H1 (cell line): ENCODE measurements at regions not wholly inside any gene's neighbourhood (a gene's known extent, or its start where the extent isn't known, plus 50 kb on each side); places are given as distances from the start of the nearest gene placed in this dataset.

Experiments used
- BCL11A ChIP-seq, 2 experiments: IDR thresholded peaks; one replicate each; pipeline ENCODE4 v1.6.1; 2011; ENCODE audit warnings: low read depth in 2 of 2, low read length in 2 of 2, mild to moderate bottlenecking in 2 of 2
- CEBPB ChIP-seq: IDR thresholded peaks from 2 replicates; pipeline ENCODE4 v1.6.1; 2012; ENCODE audit warnings: low read depth, low read length
- CTBP2 ChIP-seq: IDR thresholded peaks from 2 replicates; pipeline ENCODE4 v1.7.0; 2011; ENCODE audit warnings: borderline replicate concordance, mild to moderate bottlenecking, moderate library complexity, mixed read lengths, low read length; ENCODE audit not compliant: insufficient read depth, insufficient read length
- EGR1 ChIP-seq: IDR thresholded peaks from 2 replicates; pipeline ENCODE4 v1.6.1; 2011; ENCODE audit warnings: low read depth, low read length, borderline replicate concordance
- MAFK ChIP-seq: IDR thresholded peaks from 2 replicates; pipeline ENCODE4 v1.6.1; 2012; ENCODE audit warnings: low read depth, mild to moderate bottlenecking, improper control_type of control experiment, low read length
- SAP30 ChIP-seq: fragments of 300-600 bp; sonication (generic); IDR thresholded peaks from 2 replicates; pipeline ENCODE4 v1.7.1; 2012; ENCODE audit warnings: low read length, moderate library complexity, mild to moderate bottlenecking, inconsistent platforms; ENCODE audit not compliant: insufficient read depth, insufficient replicate concordance
- SIX5 ChIP-seq: IDR thresholded peaks from 2 replicates; pipeline ENCODE4 v1.6.1; 2011; ENCODE audit warnings: mild to moderate bottlenecking, low read depth, low read length
- TAF1 ChIP-seq: IDR thresholded peaks from 2 replicates; pipeline ENCODE4 v1.6.1; 2011; ENCODE audit warnings: mild to moderate bottlenecking, low read depth, low read length
- TF ChIP-seq, protein P1 (sequence below), 3 experiments: IDR thresholded peaks; 1 replicate in 2 of 3; 2 replicates in 1 of 3; pipeline versions ENCODE4 v1.5.1 to v1.6.1; 2011; ENCODE audit warnings: low read length in 3 of 3, mild to moderate bottlenecking in 3 of 3, inconsistent platforms in 2 of 3, low read depth in 1 of 3, moderate library complexity in 1 of 3; ENCODE audit not compliant: insufficient read depth in 1 of 3; ENCODE audit errors: control extremely low read depth in 1 of 3

DNA sequence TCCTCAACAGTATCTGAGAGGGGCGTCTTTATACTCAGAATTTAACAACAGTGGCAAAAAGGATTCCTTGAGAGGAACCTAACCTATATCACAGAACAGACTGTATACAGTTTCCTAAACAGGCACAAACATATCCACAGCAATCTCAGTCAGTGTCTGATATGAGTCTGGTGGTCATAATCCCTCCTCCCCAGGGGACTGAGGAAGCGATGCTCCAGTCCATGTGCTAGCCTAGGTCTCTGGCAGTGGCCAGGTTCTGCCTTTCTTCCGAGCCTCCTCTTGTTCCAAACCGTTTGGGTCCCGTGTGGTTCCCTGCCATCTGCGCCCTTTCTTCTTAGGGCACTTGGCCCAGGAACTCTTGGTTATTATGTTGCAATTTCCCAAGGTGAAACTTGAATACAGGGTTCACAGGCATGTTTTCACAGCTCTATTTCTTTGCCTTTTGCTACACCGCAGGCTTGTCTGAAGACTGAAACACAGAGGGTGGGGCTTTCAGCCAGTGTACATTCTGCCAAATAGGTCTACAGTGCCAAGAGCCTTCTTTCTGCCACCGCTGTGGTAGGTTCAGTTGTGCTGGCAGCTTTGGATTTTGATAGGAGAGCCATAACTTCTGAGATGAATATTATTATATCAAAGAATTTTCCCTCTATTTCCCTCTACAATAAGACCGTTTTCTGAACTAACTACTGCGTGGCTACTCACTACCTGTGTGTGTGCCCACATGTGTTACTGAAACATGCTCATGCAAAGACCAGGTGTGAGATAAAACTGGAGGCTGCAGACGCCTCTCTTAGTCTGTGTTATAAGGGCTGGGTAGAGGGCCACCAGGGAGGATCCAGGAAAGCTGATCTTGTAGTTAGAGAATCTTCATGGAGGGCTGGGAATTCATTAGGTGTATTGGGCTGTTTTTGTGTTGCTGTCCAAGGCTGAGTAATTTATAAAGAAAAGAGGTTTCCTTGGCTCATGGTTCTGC is 75.0 kb upstream of the HAAO start (continued):
- TF ChIP-seq, protein P1, sequence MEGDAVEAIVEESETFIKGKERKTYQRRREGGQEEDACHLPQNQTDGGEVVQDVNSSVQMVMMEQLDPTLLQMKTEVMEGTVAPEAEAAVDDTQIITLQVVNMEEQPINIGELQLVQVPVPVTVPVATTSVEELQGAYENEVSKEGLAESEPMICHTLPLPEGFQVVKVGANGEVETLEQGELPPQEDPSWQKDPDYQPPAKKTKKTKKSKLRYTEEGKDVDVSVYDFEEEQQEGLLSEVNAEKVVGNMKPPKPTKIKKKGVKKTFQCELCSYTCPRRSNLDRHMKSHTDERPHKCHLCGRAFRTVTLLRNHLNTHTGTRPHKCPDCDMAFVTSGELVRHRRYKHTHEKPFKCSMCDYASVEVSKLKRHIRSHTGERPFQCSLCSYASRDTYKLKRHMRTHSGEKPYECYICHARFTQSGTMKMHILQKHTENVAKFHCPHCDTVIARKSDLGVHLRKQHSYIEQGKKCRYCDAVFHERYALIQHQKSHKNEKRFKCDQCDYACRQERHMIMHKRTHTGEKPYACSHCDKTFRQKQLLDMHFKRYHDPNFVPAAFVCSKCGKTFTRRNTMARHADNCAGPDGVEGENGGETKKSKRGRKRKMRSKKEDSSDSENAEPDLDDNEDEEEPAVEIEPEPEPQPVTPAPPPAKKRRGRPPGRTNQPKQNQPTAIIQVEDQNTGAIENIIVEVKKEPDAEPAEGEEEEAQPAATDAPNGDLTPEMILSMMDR (IDR thresholded peaks at IDR 0.05; ENCODE audit: control extremely low read depth in 1 of 3, insufficient read depth in 1 of 3, low read depth in 1 of 3, low read length in 3 of 3): no peak
- TF ChIP-seq EGR1: no peak
- no peak for TF ChIP-seq TAF1
- no peak for TF ChIP-seq BCL11A (IDR thresholded peaks at IDR 0.05; ENCODE audit: low read depth in 2 of 2, low read length in 2 of 2)
- TF ChIP-seq CTBP2: no peak
- TF ChIP-seq SIX5: no peak
- no peak for TF ChIP-seq MAFK
- no peak for TF ChIP-seq CEBPB
- TF ChIP-seq SAP30: no peak
